Stimulated activated CD4-positive, alpha-beta T cell treated with anti-CD3 and anti-CD28 coated beads, Interleukin-12 subunit alpha, Interleukin-12 subunit beta, amount 100 ng/mL, for 24 hours (primary cell): ENCODE measurements at regions not wholly inside any gene's neighbourhood (a gene's known extent, or its start where the extent isn't known, plus 50 kb on each side); places are given as distances from the start of the nearest gene placed in this dataset.

Experiments used
- DNase-seq, 2 experiments: peaks; one replicate each; pipeline ENCODE4 v3.0.0-alpha.2; 2020; ENCODE audit warnings: low read depth in 2 of 2

GRCh38 chr3:96711816-96712215 lies 102.6 kb upstream of the EPHA6 start:
- DNase-seq = no peak

- no peak for DNase-seq
These were observed 101.6 kb upstream of the EPHA6 start for GRCh38 chr3:96712792-96713191.

- no peak for DNase-seq
These were observed 94.5 kb upstream of the EPHA6 start for GRCh38 chr3:96719921-96720320.

GRCh38 chr3:96731031-96731430 lies 83.4 kb upstream of the EPHA6 start:
- DNase-seq = no peak

- no peak for DNase-seq
These were observed 80.0 kb upstream of the EPHA6 start for GRCh38 chr3:96734273-96735009.

GRCh38 chr3:96748139-96748538 lies 66.3 kb upstream of the EPHA6 start:
- no peak for DNase-seq

- no peak for DNase-seq
These were observed 64.2 kb upstream of the EPHA6 start for GRCh38 chr3:96750094-96750767.

- DNase-seq = no peak
These were observed 61.3 kb upstream of the EPHA6 start for GRCh38 chr3:96753124-96753523.

GRCh38 chr3:96754128-96754527 lies 60.3 kb upstream of the EPHA6 start:
- no peak for DNase-seq

GRCh38 chr3:96755519-96755918 lies 58.9 kb upstream of the EPHA6 start:
- no peak for DNase-seq

- DNase-seq = no peak
These were observed 57.9 kb upstream of the EPHA6 start for GRCh38 chr3:96756516-96756915.

- DNase-seq = no peak
These were observed 53.4 kb upstream of the EPHA6 start for GRCh38 chr3:96760956-96761355.
